Karpas-422 (cell line): ENCODE measurements at regions not wholly inside any gene's neighbourhood (a gene's known extent, or its start where the extent isn't known, plus 50 kb on each side); places are given as distances from the start of the nearest gene placed in this dataset.

Experiments used
- DNase-seq: peaks from one replicate; pipeline ENCODE4 v3.0.0-alpha.2; 2015
- H2AFZ ChIP-seq: fragments of 200-600 bp; sonication (generic); 2 replicates; pipeline ENCODE4 v1.6.1; 2014; ENCODE audit warnings: antibody characterized with exemption, low read length, mixed read lengths
- H3K27ac ChIP-seq: fragments of 200-600 bp; sonication (generic); 2 replicates; pipeline ENCODE4 v1.5.1; 2014; ENCODE audit warnings: mild to moderate bottlenecking, low read length, moderate library complexity
- H3K27me3 ChIP-seq: fragments of 200-600 bp; sonication (generic); 2 replicates; pipeline ENCODE4 v1.6.1; 2014; ENCODE audit warnings: low read length, mixed read lengths
- H3K36me3 ChIP-seq: fragments of 200-600 bp; sonication (generic); 2 replicates; pipeline ENCODE4 v1.6.1; 2014; ENCODE audit warnings: low read length, mixed read lengths; ENCODE audit not compliant: insufficient read depth
- H3K4me1 ChIP-seq: fragments of 200-600 bp; sonication (generic); 2 replicates; pipeline ENCODE4 v1.6.1; 2014; ENCODE audit warnings: mild to moderate bottlenecking, low read length, mixed read lengths
- H3K4me2 ChIP-seq: fragments of 200-600 bp; sonication (generic); 2 replicates; pipeline ENCODE4 v1.6.1; 2014; ENCODE audit warnings: low read length, low read depth, mild to moderate bottlenecking; ENCODE audit not compliant: poor library complexity, severe bottlenecking
- H3K4me3 ChIP-seq: fragments of 200-600 bp; sonication (generic); 2 replicates; pipeline ENCODE4 v1.5.1; 2014; ENCODE audit warnings: mild to moderate bottlenecking, antibody characterized with exemption, low read length, mixed read lengths
- H3K79me2 ChIP-seq: fragments of 200-600 bp; sonication (generic); 2 replicates; pipeline ENCODE4 v1.6.1; 2014; ENCODE audit warnings: mild to moderate bottlenecking, low read length, mixed read lengths
- H3K9ac ChIP-seq: fragments of 200-600 bp; sonication (generic); 2 replicates; pipeline ENCODE4 v1.6.0; 2014; ENCODE audit warnings: low read length
- H3K9me2 ChIP-seq: fragments of 200-600 bp; sonication (generic), shearing (Covaris generic); replicated peaks from 2 replicates; pipeline ENCODE4 v1.6.0; 2014; ENCODE audit warnings: mild to moderate bottlenecking, low read length, moderate library complexity; ENCODE audit not compliant: insufficient read depth
- H3K9me3 ChIP-seq: fragments of 300-700, 200-600 bp; sonication (generic); 2 replicates; pipeline ENCODE4 v1.6.1; 2014; ENCODE audit warnings: low read length, mixed read lengths
- H4K20me1 ChIP-seq: fragments of 200-600 bp; sonication (generic); 2 replicates; pipeline ENCODE4 v1.6.1; 2014; ENCODE audit warnings: mild to moderate bottlenecking, antibody characterized with exemption, low read length, low read depth; ENCODE audit not compliant: insufficient read depth

- H3K4me3 ChIP-seq = no peak overlapping the region
- DNase-seq = no peak
- H2AFZ ChIP-seq = no peak overlapping the region
- H3K9ac ChIP-seq = no peak overlapping the region
- no peaks in the 10 kb centered on the region for H3K79me2 ChIP-seq
- no peak overlapping the region for H3K27ac ChIP-seq
- H3K36me3 ChIP-seq = no peaks in the 10 kb centered on the region
- H3K27me3 ChIP-seq = no peaks in the 10 kb centered on the region
- H3K9me2 ChIP-seq = no peaks in the 10 kb centered on the region
- no peaks in the 10 kb centered on the region for H3K9me3 ChIP-seq
- H4K20me1 ChIP-seq = no peaks in the 10 kb centered on the region
- no peaks in the 10 kb centered on the region for H3K4me1 ChIP-seq
- H3K4me2 ChIP-seq = no peak overlapping the region
Observed at GRCh38 chr5:118606940-118607339, 381.4 kb downstream of the DTWD2 start.

- Histone ChIP-seq H3K79me2 (no peaks in the 10 kb centered on the region), H3K27ac (no peak overlapping the region), H2AFZ (no peak overlapping the region), H3K4me2 (no peak overlapping the region), H3K9me2 (no peaks in the 10 kb centered on the region), H3K36me3 (no peaks in the 10 kb centered on the region), H4K20me1 (no peaks in the 10 kb centered on the region), H3K4me3 (no peak overlapping the region), H3K9ac (no peak overlapping the region), H3K4me1 (no peaks in the 10 kb centered on the region), H3K27me3 (no peaks in the 10 kb centered on the region), H3K9me3 (no peaks in the 10 kb centered on the region)
- no peak for DNase-seq
Observed at GRCh38 chr5:118605761-118606160, 382.6 kb downstream of the DTWD2 start.

- Histone ChIP-seq H3K79me2 (no peaks in the 10 kb centered on the region), H3K4me1 (no peaks in the 10 kb centered on the region), H4K20me1 (no peaks in the 10 kb centered on the region), H3K27ac (no peak overlapping the region), H3K4me2 (no peak overlapping the region), H3K36me3 (no peaks in the 10 kb centered on the region), H3K9ac (no peak overlapping the region), H3K4me3 (no peak overlapping the region), H3K9me2 (no peaks in the 10 kb centered on the region), H3K9me3 (no peaks in the 10 kb centered on the region), H2AFZ (no peak overlapping the region), H3K27me3 (no peaks in the 10 kb centered on the region)
- DNase-seq = peak; percentile 28
Observed at GRCh38 chr5:118604106-118604505, 384.2 kb downstream of the DTWD2 start.

- DNase-seq = no peak
Observed at GRCh38 chr5:118603278-118603677, 385.1 kb downstream of the DTWD2 start.

GRCh38 chr5:118598311-118598710, 390.0 kb downstream of the DTWD2 start:
- peak; percentile 9 for DNase-seq
- H3K9ac ChIP-seq = no peak overlapping the region
- H2AFZ ChIP-seq = no peak overlapping the region
- H3K9me2 ChIP-seq = no peaks in the 10 kb centered on the region
- H3K27me3 ChIP-seq = no peaks in the 10 kb centered on the region
- H3K79me2 ChIP-seq = no peaks in the 10 kb centered on the region
- no peaks in the 10 kb centered on the region for H3K4me1 ChIP-seq
- no peaks in the 10 kb centered on the region for H4K20me1 ChIP-seq
- no peak overlapping the region for H3K4me3 ChIP-seq
- no peak overlapping the region for H3K27ac ChIP-seq
- H3K9me3 ChIP-seq = no peaks in the 10 kb centered on the region
- no peak overlapping the region for H3K4me2 ChIP-seq
- H3K36me3 ChIP-seq = no peaks in the 10 kb centered on the region

More at GRCh38 chr5:118603278-118603677, 385.1 kb downstream of the DTWD2 start:
- no peaks in the 10 kb centered on the region for H3K9me2 ChIP-seq
- no peak overlapping the region for H3K9ac ChIP-seq
- H3K4me2 ChIP-seq = no peak overlapping the region
- H3K79me2 ChIP-seq = no peaks in the 10 kb centered on the region
- no peaks in the 10 kb centered on the region for H3K4me1 ChIP-seq
- no peak overlapping the region for H3K27ac ChIP-seq
- no peaks in the 10 kb centered on the region for H3K36me3 ChIP-seq
- no peaks in the 10 kb centered on the region for H3K27me3 ChIP-seq
- H4K20me1 ChIP-seq = no peaks in the 10 kb centered on the region
- no peak overlapping the region for H2AFZ ChIP-seq
- no peak overlapping the region for H3K4me3 ChIP-seq
- H3K9me3 ChIP-seq = no peaks in the 10 kb centered on the region

GRCh38 chr5:118597543-118597942, 390.8 kb downstream of the DTWD2 start:
- H3K79me2 ChIP-seq = no peaks in the 10 kb centered on the region
- DNase-seq = peak; percentile 5
- H3K4me1 ChIP-seq = no peaks in the 10 kb centered on the region
- H3K27me3 ChIP-seq = no peaks in the 10 kb centered on the region
- H3K27ac ChIP-seq = no peak overlapping the region
- H3K36me3 ChIP-seq = no peaks in the 10 kb centered on the region
- H3K9ac ChIP-seq = no peak overlapping the region
- no peak overlapping the region for H3K4me2 ChIP-seq
- no peaks in the 10 kb centered on the region for H3K9me3 ChIP-seq
- no peak overlapping the region for H3K4me3 ChIP-seq
- H4K20me1 ChIP-seq = no peaks in the 10 kb centered on the region
- H3K9me2 ChIP-seq = no peaks in the 10 kb centered on the region
- H2AFZ ChIP-seq = no peak overlapping the region

- no peak for DNase-seq
- Histone ChIP-seq H3K4me3 (no peak overlapping the region), H3K9ac (no peak overlapping the region)
Observed at GRCh38 chr5:118596255-118596654, 392.1 kb downstream of the DTWD2 start.

GRCh38 chr5:118593003-118593328, 395.4 kb downstream of the DTWD2 start:
- H3K9me3 ChIP-seq = no peaks in the 10 kb centered on the region
- no peaks in the 10 kb centered on the region for H3K79me2 ChIP-seq
- H3K4me1 ChIP-seq = no peaks in the 10 kb centered on the region
- H3K4me2 ChIP-seq = no peak overlapping the region
- H3K27ac ChIP-seq = no peak overlapping the region
- no peaks in the 10 kb centered on the region for H3K36me3 ChIP-seq
- DNase-seq = no peak
- no peak overlapping the region for H3K9ac ChIP-seq
- H2AFZ ChIP-seq = no peak overlapping the region
- H3K4me3 ChIP-seq = no peak overlapping the region
- no peaks in the 10 kb centered on the region for H3K27me3 ChIP-seq
- no peaks in the 10 kb centered on the region for H4K20me1 ChIP-seq
- H3K9me2 ChIP-seq = no peaks in the 10 kb centered on the region

More at GRCh38 chr5:118596255-118596654, 392.1 kb downstream of the DTWD2 start:
- Histone ChIP-seq H3K27ac (no peak overlapping the region), H3K4me1 (no peaks in the 10 kb centered on the region), H3K36me3 (no peaks in the 10 kb centered on the region), H3K4me2 (no peak overlapping the region), H4K20me1 (no peaks in the 10 kb centered on the region), H3K9me3 (no peaks in the 10 kb centered on the region), H3K27me3 (no peaks in the 10 kb centered on the region), H3K9me2 (no peaks in the 10 kb centered on the region), H2AFZ (no peak overlapping the region), H3K79me2 (no peaks in the 10 kb centered on the region)
